ENCODE measurements at regions not wholly inside any gene's neighbourhood (a gene's known extent, or its start where the extent isn't known, plus 50 kb on each side); places are given as distances from the start of the nearest gene placed in this dataset.

DNA sequence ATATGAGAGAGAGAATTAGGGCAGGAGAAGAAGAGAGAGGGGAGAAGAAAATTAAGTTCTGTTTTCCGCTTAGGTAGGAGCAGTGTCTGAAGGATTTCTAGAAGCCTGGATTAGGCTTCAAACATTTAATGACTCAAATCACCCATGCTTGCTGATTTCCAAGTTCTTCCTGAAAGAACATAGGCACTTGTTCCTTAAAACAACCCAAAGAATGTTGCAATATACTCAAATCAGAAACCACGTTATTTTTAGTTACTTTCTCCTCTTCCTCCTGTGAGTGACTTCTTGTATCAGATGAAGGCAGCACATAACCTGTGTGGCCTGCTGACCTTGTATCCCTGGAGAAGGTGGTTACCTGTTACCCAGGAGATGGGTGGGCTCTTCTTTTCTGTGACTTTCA is 351.5 kb upstream of the KLF4 start:
- Histone ChIP-seq H3K4me1 (peaks cover 0 to 8% (median 0%) of the 10 kb centered on the region in 4 donors), H3K4me3 (no peak overlapping the region), H3K9me3 (no peaks in the 10 kb centered on the region), H3K36me3 (no peaks in the 10 kb centered on the region), H3K27ac (no peak overlapping the region), H3K27me3 (no peaks in the 10 kb centered on the region)
- DNase-seq (no peak), ATAC-seq (peak in 1 of 4 donors; percentile 17)
- intact Hi-C loops (cut with DNase I), result no loop called here
- no peak for TF ChIP-seq POLR2A (IDR thresholded peaks at IDR 0.05)
- TF ChIP-seq, protein P1, sequence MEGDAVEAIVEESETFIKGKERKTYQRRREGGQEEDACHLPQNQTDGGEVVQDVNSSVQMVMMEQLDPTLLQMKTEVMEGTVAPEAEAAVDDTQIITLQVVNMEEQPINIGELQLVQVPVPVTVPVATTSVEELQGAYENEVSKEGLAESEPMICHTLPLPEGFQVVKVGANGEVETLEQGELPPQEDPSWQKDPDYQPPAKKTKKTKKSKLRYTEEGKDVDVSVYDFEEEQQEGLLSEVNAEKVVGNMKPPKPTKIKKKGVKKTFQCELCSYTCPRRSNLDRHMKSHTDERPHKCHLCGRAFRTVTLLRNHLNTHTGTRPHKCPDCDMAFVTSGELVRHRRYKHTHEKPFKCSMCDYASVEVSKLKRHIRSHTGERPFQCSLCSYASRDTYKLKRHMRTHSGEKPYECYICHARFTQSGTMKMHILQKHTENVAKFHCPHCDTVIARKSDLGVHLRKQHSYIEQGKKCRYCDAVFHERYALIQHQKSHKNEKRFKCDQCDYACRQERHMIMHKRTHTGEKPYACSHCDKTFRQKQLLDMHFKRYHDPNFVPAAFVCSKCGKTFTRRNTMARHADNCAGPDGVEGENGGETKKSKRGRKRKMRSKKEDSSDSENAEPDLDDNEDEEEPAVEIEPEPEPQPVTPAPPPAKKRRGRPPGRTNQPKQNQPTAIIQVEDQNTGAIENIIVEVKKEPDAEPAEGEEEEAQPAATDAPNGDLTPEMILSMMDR (IDR thresholded peaks at IDR 0.05), result no peak
- 79% methylated on average over 2 of the region's 2 CpGs for WGBS (ENCODE audit: insufficient coverage, low coverage, low lambda C conversion rate, missing lambda C conversion rate)

DNA sequence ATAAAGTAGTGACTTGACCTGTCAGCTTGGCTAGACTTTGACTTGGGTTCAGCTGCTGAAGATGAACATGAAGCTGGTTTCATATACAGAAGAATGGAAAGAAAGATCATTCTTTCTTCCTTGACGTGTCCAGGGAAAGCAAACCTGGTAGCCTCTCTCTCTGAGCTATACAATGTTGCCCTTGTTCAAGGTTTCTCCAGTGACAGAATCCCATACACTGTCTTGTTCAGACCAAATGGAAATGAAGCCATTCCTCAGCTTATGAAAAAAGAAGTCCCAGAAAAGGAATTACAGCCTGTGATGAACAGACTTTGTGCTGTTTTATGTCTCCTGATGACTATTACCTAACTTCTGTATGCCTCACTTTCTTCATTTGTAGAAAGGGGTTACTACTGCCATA is 349.8 kb upstream of the KLF4 start:
- Histone ChIP-seq H3K4me3 (no peak overlapping the region), H3K9me3 (no peaks in the 10 kb centered on the region), H3K27ac (no peak overlapping the region), H3K36me3 (no peaks in the 10 kb centered on the region), H3K27me3 (no peaks in the 10 kb centered on the region), H3K4me1 (peaks cover 0 to 8% (median 0%) of the 10 kb centered on the region in 4 donors)
- no peak for ATAC-seq
- DNase-seq, result no peak
- intact Hi-C loops (cut with DNase I), result no loop called here
- no peak for TF ChIP-seq POLR2A (IDR thresholded peaks at IDR 0.05)
- TF ChIP-seq, protein P1 (IDR thresholded peaks at IDR 0.05), result no peak
- 70% methylated on average over 1 of the region's 1 CpG for WGBS (ENCODE audit: insufficient coverage, low coverage, low lambda C conversion rate, missing lambda C conversion rate)

DNA sequence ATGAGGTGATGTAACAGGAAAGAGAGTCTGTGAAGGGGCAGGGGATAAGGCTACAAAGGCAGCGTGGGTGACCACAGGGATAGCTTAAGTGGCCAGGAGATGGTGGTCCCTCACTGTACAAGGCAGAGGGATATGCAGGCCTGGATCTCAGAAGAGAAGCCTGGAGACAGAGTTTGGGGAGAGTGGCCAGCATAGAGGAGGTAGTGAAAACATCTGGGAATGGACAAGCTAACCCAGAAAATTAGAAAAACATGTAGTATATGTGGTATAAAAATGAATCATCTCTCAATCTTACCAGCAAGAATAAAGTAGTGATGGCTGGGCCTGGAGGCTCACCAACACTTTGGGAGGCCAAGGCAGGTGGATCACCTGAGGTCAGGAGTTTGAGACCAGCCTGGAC is 349.2 kb upstream of the KLF4 start:
- peaks cover 0 to 8% (median 0%) of the 10 kb centered on the region in 4 donors for H3K4me1 ChIP-seq
- no peak overlapping the region for H3K4me3 ChIP-seq
- ATAC-seq (no peak), DNase-seq (no peak)
- intact Hi-C loops (cut with DNase I), result no loop called here
- H3K27ac ChIP-seq, result no peak overlapping the region
- no peaks in the 10 kb centered on the region for H3K9me3 ChIP-seq
- 85% methylated on average over 1 of the region's 1 CpG for WGBS (ENCODE audit: insufficient coverage, low coverage, low lambda C conversion rate, missing lambda C conversion rate)
- H3K27me3 ChIP-seq, result no peaks in the 10 kb centered on the region
- TF ChIP-seq, protein P1 (IDR thresholded peaks at IDR 0.05), result no peak
- no peak for TF ChIP-seq POLR2A (IDR thresholded peaks at IDR 0.05)
- H3K36me3 ChIP-seq, result no peaks in the 10 kb centered on the region

DNA sequence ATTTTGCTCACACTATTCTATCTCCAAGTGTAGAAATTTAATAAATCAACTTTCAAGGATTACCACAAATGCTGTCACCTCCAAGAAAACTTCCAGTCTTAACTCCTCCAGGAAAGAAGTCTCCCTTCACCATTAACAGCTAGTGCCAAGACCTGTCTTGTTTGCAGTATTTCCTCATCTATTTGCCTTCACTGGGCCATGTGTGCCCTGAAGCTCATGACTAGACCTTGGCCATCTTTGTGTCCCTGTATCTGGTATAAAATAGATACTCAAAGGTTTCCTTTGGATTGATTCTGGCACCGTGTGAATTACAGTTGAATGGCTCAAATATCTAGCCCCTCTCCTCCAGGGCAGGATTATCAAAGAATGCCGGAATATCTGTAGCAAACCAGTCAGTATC is 346.7 kb upstream of the KLF4 start:
- DNase-seq (no peak), ATAC-seq (peak; percentile 50 to 79 (median 74))
- H3K27ac ChIP-seq, result no peak overlapping the region
- intact Hi-C loops (cut with DNase I), result no loop called here
- H3K9me3 ChIP-seq, result no peaks in the 10 kb centered on the region
- H3K4me3 ChIP-seq, result no peak overlapping the region
- H3K27me3 ChIP-seq, result no peaks in the 10 kb centered on the region
- no peaks in the 10 kb centered on the region for H3K36me3 ChIP-seq
- WGBS (ENCODE audit: insufficient coverage, low coverage, low lambda C conversion rate, missing lambda C conversion rate), result 59% methylated on average over 2 of the region's 2 CpGs
- TF ChIP-seq, protein P1 (IDR thresholded peaks at IDR 0.05), result no peak
- TF ChIP-seq POLR2A (IDR thresholded peaks at IDR 0.05), result no peak
- peaks cover 0 to 19% (median 2%) of the 10 kb centered on the region in 4 donors for H3K4me1 ChIP-seq

DNA sequence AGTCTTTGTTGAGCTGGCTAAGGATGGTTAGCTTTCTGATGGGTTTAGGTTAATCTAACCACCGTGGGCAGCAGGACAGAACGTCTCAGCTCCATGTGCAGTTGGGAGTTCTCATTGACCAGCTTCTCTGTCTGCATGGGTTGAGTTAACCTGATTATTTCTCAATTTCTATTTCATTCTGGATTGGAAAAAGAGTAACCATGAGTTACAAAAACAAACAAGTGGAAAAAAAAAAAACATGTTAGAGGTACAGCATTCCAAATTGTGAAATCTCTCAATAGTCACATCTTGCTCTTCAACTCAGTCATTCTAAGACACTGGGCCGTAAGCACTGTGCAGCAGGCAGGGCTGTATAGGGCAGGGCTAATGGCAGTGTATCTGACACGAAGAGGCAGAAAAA is 343.7 kb upstream of the KLF4 start:
- peak; percentile 66 to 80 (median 68) for ATAC-seq
- WGBS (ENCODE audit: insufficient coverage, low coverage, low lambda C conversion rate, missing lambda C conversion rate), result 52% methylated on average over 4 of the region's 4 CpGs
- peaks cover 0 to 22% (median 2%) of the 10 kb centered on the region in 4 donors for H3K4me1 ChIP-seq
- intact Hi-C loops (cut with DNase I), result no loop called here
- no peak overlapping the region for H3K4me3 ChIP-seq
- no peak overlapping the region for H3K27ac ChIP-seq
- H3K9me3 ChIP-seq, result no peaks in the 10 kb centered on the region
- TF ChIP-seq POLR2A (IDR thresholded peaks at IDR 0.05), result no peak
- TF ChIP-seq, protein P1 (IDR thresholded peaks at IDR 0.05), result no peak
- no peaks in the 10 kb centered on the region for H3K36me3 ChIP-seq
- no peak for DNase-seq
- H3K27me3 ChIP-seq, result no peaks in the 10 kb centered on the region

All from right lobe of liver (tissue), 6 donors.